Liver (tissue), 3 donors: ENCODE measurements at regions not wholly inside any gene's neighbourhood (a gene's known extent, or its start where the extent isn't known, plus 50 kb on each side); places are given as distances from the start of the nearest gene placed in this dataset.
A peak's percentile ranks its signal among the peaks of the same experiment; 100 is the strongest.

Experiments used
- ATF3 ChIP-seq: IDR thresholded peaks from 2 replicates; pipeline ENCODE4 v1.6.1; 2016; ENCODE audit warnings: antibody characterized with exemption
- CTCF ChIP-seq: fragments of 150-350 bp; IDR thresholded peaks from 2 replicates; pipeline ENCODE4 v1.5.1; 2017; ENCODE audit warnings: improper control_type of control experiment, low read depth, low read length; ENCODE audit not compliant: missing input control
- EGR1 ChIP-seq, 2 donors: IDR thresholded peaks; 2 replicates each; pipeline ENCODE4 v1.6.1; 2016 to 2018; ENCODE audit warnings: antibody characterized with exemption in 2 of 2, low read depth in 2 of 2
- GABPA ChIP-seq, 2 donors: IDR thresholded peaks in 1 of 2; conservative IDR thresholded peaks in 1 of 2; 2 replicates each; pipeline ENCODE4 v1.6.1; 2016; ENCODE audit warnings: antibody characterized with exemption in 2 of 2, mild to moderate bottlenecking in 1 of 2, moderate library complexity in 1 of 2
- MAX ChIP-seq: IDR thresholded peaks from 2 replicates; pipeline ENCODE4 v1.6.1; 2016; ENCODE audit warnings: antibody characterized with exemption
- REST ChIP-seq: IDR thresholded peaks from 2 replicates; pipeline ENCODE4 v1.6.1; 2016; ENCODE audit warnings: antibody characterized with exemption, mild to moderate bottlenecking
- RXRA ChIP-seq, 2 donors: IDR thresholded peaks; 2 replicates each; pipeline ENCODE4 v1.6.1; 2017 to 2018; ENCODE audit warnings: antibody characterized with exemption in 2 of 2, mild to moderate bottlenecking in 1 of 2
- SP1 ChIP-seq: IDR thresholded peaks from 2 replicates; pipeline ENCODE4 v1.6.1; 2018; ENCODE audit warnings: antibody characterized with exemption, mild to moderate bottlenecking
- TAF1 ChIP-seq: conservative IDR thresholded peaks from 2 replicates; pipeline ENCODE4 v1.6.1; 2016; ENCODE audit warnings: antibody characterized with exemption, mild to moderate bottlenecking
- YY1 ChIP-seq: IDR thresholded peaks from 2 replicates; pipeline ENCODE4 v1.6.1; 2016; ENCODE audit warnings: antibody characterized with exemption, mild to moderate bottlenecking
- ZBTB33 ChIP-seq: IDR thresholded peaks from 2 replicates; pipeline ENCODE4 v1.6.1; 2016; ENCODE audit warnings: antibody characterized with exemption
- donor health status: healthy.
- donor health status: healthy.

GRCh38 chr3:10676905-10677304 lies 139.1 kb upstream of the SLC6A11 start:
- TF ChIP-seq CTCF, result no peak
- TF ChIP-seq MAX, result no peak
- no peak for TF ChIP-seq TAF1
- TF ChIP-seq ATF3, result no peak
- TF ChIP-seq REST, result no peak
- TF ChIP-seq SP1, result peak; percentile 32
- TF ChIP-seq GABPA (IDR thresholded peaks at IDR 0.05 in 1 of 2, conservative IDR thresholded peaks at IDR 0.05 in 1 of 2), result no peak
- peak in 1 of 2 donors; percentile 66 for TF ChIP-seq RXRA (IDR thresholded peaks at IDR 0.05)
- no peak for TF ChIP-seq EGR1 (IDR thresholded peaks at IDR 0.05; ENCODE audit: low read depth in 2 of 2)
- no peak for TF ChIP-seq ZBTB33
- TF ChIP-seq YY1, result peak; percentile 64
